HL-60 (cell line): ENCODE measurements at regions not wholly inside any gene's neighbourhood (a gene's known extent, or its start where the extent isn't known, plus 50 kb on each side); places are given as distances from the start of the nearest gene placed in this dataset.

Experiments
- DNase-seq, 2 experiments: peaks; one replicate each; pipeline ENCODE4 v3.0.0-alpha.2; 2010 to 2020; ENCODE audit warnings: low read depth in 1 of 2, low spot score in 1 of 2
- H3K27ac ChIP-seq: fragments of 250-450 bp; sonication (Bioruptor Pico); replicated peaks from 2 replicates; pipeline ENCODE4 v1.5.1; 2020; ENCODE audit warnings: mild to moderate bottlenecking, moderate library complexity
- H3K27me3 ChIP-seq: fragments of 250-450 bp; sonication (Bioruptor Pico); 2 replicates; pipeline ENCODE4 v1.5.1; 2021; ENCODE audit warnings: mild to moderate bottlenecking, moderate library complexity; ENCODE audit not compliant: insufficient read depth, poor library complexity, severe bottlenecking
- H3K4me3 ChIP-seq: replicated peaks from 2 replicates; pipeline ENCODE4 v1.5.1; 2011; ENCODE audit warnings: mild to moderate bottlenecking, control low read depth, low read length; ENCODE audit not compliant: insufficient read depth
- CTCF ChIP-seq: IDR thresholded peaks from one replicate; pipeline ENCODE4 v1.5.1; 2011; ENCODE audit warnings: low read length, control low read depth, inconsistent platforms; ENCODE audit not compliant: insufficient read depth
- GABPA ChIP-seq: IDR thresholded peaks from 2 replicates; pipeline ENCODE4 v1.6.1; 2012; ENCODE audit warnings: low read depth
- POLR2AphosphoS5 ChIP-seq: IDR thresholded peaks from 2 replicates; pipeline ENCODE4 v1.6.1; 2012; ENCODE audit warnings: low read depth
- REST ChIP-seq: IDR thresholded peaks from 2 replicates; pipeline ENCODE4 v1.6.1; 2012; ENCODE audit warnings: low read depth; ENCODE audit not compliant: insufficient replicate concordance
- SPI1 ChIP-seq: IDR thresholded peaks from 2 replicates; pipeline ENCODE4 v1.6.1; 2012; ENCODE audit warnings: low read depth, mild to moderate bottlenecking, borderline replicate concordance

DNA sequence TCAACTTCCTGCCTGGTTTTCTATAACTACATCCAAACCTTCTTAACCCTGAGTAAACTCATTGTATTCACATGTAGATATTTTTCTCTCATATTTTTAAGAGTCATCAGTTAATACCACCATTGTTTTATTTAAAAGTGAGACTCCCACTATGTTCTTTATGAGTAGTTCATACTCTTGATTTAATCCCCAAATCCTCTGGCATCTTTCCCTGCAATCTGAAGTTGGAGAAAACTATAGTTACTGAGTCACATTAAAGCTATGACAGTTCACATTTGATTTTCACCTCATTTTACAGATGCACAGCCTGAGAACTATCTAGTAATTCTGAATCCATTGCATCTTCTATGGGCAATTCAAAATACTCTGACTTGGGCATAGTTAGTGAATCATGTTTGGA, 1358.7 kb upstream of the NRXN1 start:
- no peak overlapping the region for H3K27ac ChIP-seq
- no peak overlapping the region for H3K4me3 ChIP-seq
- no peak for TF ChIP-seq GABPA
- TF ChIP-seq POLR2AphosphoS5: no peak
- no peak for TF ChIP-seq SPI1
- no peak for TF ChIP-seq REST
- TF ChIP-seq CTCF: no peak
- no peak for DNase-seq
- no peaks in the 10 kb centered on the region for H3K27me3 ChIP-seq

DNA sequence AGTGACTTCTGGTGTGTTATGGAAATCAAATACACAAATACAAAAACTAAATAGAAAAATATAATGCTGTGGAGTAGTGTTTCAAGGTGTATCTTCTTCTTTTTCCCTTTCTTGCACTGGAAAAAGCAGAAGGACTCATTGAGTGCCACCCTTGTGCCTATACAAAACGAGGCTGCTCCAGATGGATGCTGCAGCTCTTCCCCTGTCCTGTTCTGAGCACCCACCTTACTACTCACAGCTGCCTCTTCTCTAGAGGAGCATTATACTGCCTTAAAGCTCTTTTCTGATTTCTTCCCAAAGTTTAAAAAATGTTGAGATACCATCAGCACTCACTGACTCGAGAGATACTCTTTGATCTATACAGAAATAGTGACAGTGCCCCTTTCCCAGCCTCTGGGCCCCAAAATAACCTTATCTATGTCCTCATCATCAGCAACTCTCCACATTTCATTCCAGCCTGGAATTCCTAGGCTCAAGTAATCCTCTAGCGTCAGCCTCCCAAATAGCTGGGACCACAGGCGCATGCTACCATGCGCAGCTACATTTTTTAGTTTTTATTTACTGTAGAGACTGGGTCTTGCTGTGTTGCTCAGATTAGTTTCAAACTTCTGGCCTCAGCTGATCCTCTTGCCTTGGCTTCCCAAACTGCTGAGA, 1356.1 kb upstream of the NRXN1 start:
- TF ChIP-seq SPI1: no peak
- no peak for TF ChIP-seq CTCF
- TF ChIP-seq POLR2AphosphoS5: no peak
- no peak for TF ChIP-seq GABPA
- TF ChIP-seq REST: no peak
- Histone ChIP-seq H3K4me3 (no peak overlapping the region), H3K27me3 (no peaks in the 10 kb centered on the region), H3K27ac (no peak overlapping the region)
- no peak for DNase-seq

- DNase-seq: no peak
- Histone ChIP-seq H3K27me3 (no peaks in the 10 kb centered on the region), H3K27ac (no peak overlapping the region), H3K4me3 (no peak overlapping the region)
- TF ChIP-seq GABPA (no peak), SPI1 (no peak), POLR2AphosphoS5 (no peak), CTCF (no peak), REST (no peak)
These were observed 1354.6 kb upstream of the NRXN1 start for GRCh38 chr2:52386433-52387030.
